Neutrophil (primary cell): ENCODE measurements at regions not wholly inside any gene's neighbourhood (a gene's known extent, or its start where the extent isn't known, plus 50 kb on each side); places are given as distances from the start of the nearest gene placed in this dataset.

Experiments
- H3K27ac ChIP-seq: fragments of 200-600 bp; sonication (generic); 2 replicates; pipeline ENCODE4 v1.5.1; 2016; ENCODE audit warnings: mild to moderate bottlenecking, moderate library complexity
- H3K27me3 ChIP-seq: fragments of 200-600 bp; sonication (generic); 2 replicates; pipeline ENCODE4 v1.6.0; 2016; ENCODE audit warnings: mild to moderate bottlenecking
- H3K36me3 ChIP-seq: fragments of 200-600 bp; sonication (generic); 2 replicates; pipeline ENCODE4 v1.5.1; 2017
- H3K4me1 ChIP-seq, 2 experiments: fragments of 200-600 bp in 1 of 2; sonication (generic) in 1 of 2; 1 replicate in 1 of 2; 2 replicates in 1 of 2; pipeline versions ENCODE4 v1.5.1 to v1.6.1; 2013 to 2016; ENCODE audit warnings: low read depth in 1 of 2, low read length in 1 of 2, mild to moderate bottlenecking in 1 of 2, moderate library complexity in 1 of 2; ENCODE audit not compliant: control insufficient read depth in 1 of 2, insufficient read depth in 1 of 2
- H3K4me3 ChIP-seq, 2 experiments: fragments of 200-600 bp in 1 of 2; sonication (generic) in 1 of 2; 1 replicate in 1 of 2; 2 replicates in 1 of 2; pipeline ENCODE4 v1.5.1; 2013 to 2016; ENCODE audit warnings: low read depth in 1 of 2, low read length in 1 of 2, mild to moderate bottlenecking in 1 of 2, moderate library complexity in 1 of 2
- H3K9me3 ChIP-seq: fragments of 200-600 bp; sonication (generic); 2 replicates; pipeline ENCODE4 v1.5.1; 2016
- TF ChIP-seq, protein P1 (sequence below): fragments of 200-600 bp; sonication (generic); IDR thresholded peaks from 2 replicates; pipeline ENCODE4 v1.5.1; 2016; ENCODE audit warnings: antibody characterized with exemption

DNA sequence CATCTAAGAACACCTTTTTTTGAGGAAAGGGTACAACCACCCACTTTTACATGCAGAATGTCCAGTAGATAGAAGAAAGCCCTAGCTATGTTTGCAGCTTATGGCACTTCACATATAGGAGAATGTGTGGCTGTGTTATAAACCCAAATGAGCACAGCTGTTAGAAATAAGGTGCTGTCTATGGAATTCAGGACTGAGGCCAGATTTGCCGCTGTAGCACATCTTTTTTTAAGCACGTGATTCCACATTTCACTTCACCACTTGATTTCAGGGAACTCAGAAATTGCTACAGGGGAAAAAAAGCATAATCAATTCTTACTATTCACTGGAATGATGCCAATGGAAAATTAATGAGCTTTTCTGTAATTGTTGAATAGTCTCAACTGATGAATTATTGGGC, 147.2 kb upstream of the ADAMTS5 start:
- Histone ChIP-seq H3K27ac (no peak overlapping the region), H3K36me3 (no peaks in the 10 kb centered on the region), H3K9me3 (no peaks in the 10 kb centered on the region), H3K4me1 (no peaks in the 10 kb centered on the region), H3K4me3 (no peak overlapping the region), H3K27me3 (no peaks in the 10 kb centered on the region)
- TF ChIP-seq, protein P1, sequence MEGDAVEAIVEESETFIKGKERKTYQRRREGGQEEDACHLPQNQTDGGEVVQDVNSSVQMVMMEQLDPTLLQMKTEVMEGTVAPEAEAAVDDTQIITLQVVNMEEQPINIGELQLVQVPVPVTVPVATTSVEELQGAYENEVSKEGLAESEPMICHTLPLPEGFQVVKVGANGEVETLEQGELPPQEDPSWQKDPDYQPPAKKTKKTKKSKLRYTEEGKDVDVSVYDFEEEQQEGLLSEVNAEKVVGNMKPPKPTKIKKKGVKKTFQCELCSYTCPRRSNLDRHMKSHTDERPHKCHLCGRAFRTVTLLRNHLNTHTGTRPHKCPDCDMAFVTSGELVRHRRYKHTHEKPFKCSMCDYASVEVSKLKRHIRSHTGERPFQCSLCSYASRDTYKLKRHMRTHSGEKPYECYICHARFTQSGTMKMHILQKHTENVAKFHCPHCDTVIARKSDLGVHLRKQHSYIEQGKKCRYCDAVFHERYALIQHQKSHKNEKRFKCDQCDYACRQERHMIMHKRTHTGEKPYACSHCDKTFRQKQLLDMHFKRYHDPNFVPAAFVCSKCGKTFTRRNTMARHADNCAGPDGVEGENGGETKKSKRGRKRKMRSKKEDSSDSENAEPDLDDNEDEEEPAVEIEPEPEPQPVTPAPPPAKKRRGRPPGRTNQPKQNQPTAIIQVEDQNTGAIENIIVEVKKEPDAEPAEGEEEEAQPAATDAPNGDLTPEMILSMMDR, result no peak

GRCh38 chr21:27112186-27112585, 145.3 kb upstream of the ADAMTS5 start:
- H3K27me3 ChIP-seq, result no peaks in the 10 kb centered on the region
- H3K4me1 ChIP-seq, result no peaks in the 10 kb centered on the region
- no peaks in the 10 kb centered on the region for H3K36me3 ChIP-seq
- TF ChIP-seq, protein P1, result no peak
- H3K9me3 ChIP-seq, result no peaks in the 10 kb centered on the region
- no peak overlapping the region for H3K4me3 ChIP-seq
- H3K27ac ChIP-seq, result no peak overlapping the region

DNA sequence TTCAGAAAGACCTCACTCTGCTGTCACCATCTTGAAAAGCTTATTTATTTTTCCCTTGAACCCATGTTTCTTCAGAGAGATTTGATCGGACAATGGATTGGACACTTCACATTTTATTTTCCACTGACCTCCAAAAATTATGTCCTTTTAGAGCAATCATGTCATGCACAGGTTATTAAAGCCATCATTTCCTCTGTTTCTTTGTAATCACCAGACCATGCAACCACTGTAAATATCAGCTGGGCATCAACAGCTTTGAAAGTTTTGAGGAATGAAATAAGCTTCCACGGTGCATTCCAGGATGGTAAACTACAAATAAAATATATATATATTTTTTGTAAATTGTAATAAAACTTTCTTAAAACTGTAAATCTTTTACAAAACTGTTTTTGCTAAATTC, 144.1 kb upstream of the ADAMTS5 start:
- TF ChIP-seq, protein P1, result no peak

DNA sequence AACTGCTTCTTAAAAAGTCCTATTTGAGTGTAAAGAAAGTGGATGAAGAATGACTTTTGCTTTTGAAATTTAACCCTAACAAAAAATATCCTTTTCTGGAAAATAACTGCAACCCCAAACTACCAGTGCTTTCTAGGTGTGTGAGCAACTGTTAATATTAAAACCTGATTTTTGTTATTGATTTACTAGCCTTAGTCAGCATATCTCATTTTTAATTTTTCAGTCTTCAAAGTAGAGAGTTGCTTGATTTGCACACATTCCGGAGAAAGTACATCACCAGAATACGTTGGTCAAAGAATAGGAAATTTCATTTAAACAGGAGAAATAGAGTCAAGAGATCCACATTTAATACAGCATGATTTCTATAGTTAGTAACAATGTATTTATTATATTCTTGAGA, 141.8 kb upstream of the ADAMTS5 start:
- no peaks in the 10 kb centered on the region for H3K4me1 ChIP-seq
- H3K9me3 ChIP-seq, result no peaks in the 10 kb centered on the region
- TF ChIP-seq, protein P1, result no peak
- no peaks in the 10 kb centered on the region for H3K27me3 ChIP-seq
- no peak overlapping the region for H3K27ac ChIP-seq
- H3K4me3 ChIP-seq, result no peak overlapping the region
- H3K36me3 ChIP-seq, result no peaks in the 10 kb centered on the region

More for the DNA sequence above, 144.1 kb upstream of the ADAMTS5 start:
- no peaks in the 10 kb centered on the region for H3K4me1 ChIP-seq
- H3K36me3 ChIP-seq, result no peaks in the 10 kb centered on the region
- H3K4me3 ChIP-seq, result no peak overlapping the region
- no peaks in the 10 kb centered on the region for H3K27me3 ChIP-seq
- no peak overlapping the region for H3K27ac ChIP-seq
- no peaks in the 10 kb centered on the region for H3K9me3 ChIP-seq

DNA sequence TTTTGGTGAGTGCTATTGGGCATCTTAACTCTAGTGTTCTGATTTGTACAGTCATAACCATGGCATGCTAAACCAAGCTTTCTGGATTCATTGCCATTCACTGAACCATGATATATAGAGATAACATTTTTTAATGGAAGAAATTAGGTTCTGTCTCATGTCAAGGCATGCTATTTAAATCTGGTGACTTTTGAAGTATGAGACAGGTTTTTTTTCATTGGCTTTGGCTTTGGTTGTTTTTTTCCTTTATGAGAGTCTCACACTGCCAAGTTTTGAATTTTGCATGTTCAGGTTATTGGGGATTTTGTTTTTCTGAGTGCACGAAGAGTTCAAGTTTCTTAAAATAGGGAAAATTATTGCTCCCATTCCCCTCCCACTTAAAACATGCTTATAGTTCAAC, 141.3 kb upstream of the ADAMTS5 start:
- Histone ChIP-seq H3K4me1 (no peaks in the 10 kb centered on the region), H3K9me3 (no peaks in the 10 kb centered on the region), H3K27ac (no peak overlapping the region), H3K4me3 (no peak overlapping the region), H3K27me3 (no peaks in the 10 kb centered on the region), H3K36me3 (no peaks in the 10 kb centered on the region)
- TF ChIP-seq, protein P1, result no peak

DNA sequence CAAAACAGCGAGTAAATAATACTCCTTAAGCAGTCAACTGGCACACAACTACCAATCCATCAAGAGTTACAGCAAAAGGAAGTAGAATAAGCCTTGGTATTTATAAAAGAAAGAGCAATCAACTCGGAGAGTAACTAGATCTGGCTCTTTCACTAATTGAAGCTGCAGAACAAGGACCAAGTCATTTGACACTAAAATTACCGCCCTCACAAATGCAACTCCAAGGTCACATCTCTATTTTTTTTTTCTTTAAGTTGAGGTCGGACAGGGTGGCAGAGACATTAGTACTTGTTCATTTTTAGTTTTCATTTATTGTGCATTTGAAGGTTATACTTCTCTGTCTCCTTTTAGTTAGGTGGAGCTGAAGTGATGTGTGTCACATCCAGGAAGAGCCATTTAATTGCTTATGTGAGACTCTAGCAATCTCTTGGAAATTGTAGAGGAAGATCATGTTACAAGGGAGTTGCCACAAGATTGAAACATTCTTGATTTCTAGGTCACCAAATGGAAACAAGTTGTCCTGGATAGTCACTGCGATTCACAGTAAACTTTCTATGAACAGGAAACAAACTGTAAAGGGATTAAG, 138.1 kb upstream of the ADAMTS5 start:
- no peaks in the 10 kb centered on the region for H3K27me3 ChIP-seq
- no peaks in the 10 kb centered on the region for H3K4me1 ChIP-seq
- H3K4me3 ChIP-seq, result no peak overlapping the region
- TF ChIP-seq, protein P1, result no peak
- no peak overlapping the region for H3K27ac ChIP-seq
- H3K9me3 ChIP-seq, result no peaks in the 10 kb centered on the region
- no peaks in the 10 kb centered on the region for H3K36me3 ChIP-seq
